HepG2 (cell line): ENCODE measurements at regions not wholly inside any gene's neighbourhood (a gene's known extent, or its start where the extent isn't known, plus 50 kb on each side); places are given as distances from the start of the nearest gene placed in this dataset.

Experiments
- ESRRA ChIP-seq: sonication (generic); formaldehyde crosslinking; IDR thresholded peaks from 2 replicates; pipeline ENCODE4 v1.5.1; 2020; ENCODE audit warnings: mild to moderate bottlenecking, low read depth, missing genetic modification reagents
- MXI1 ChIP-seq: IDR thresholded peaks from 3 replicates; pipeline ENCODE4 v1.6.1; 2012; ENCODE audit warnings: low read depth, low read length, inconsistent platforms, borderline replicate concordance
- RERE ChIP-seq: IDR thresholded peaks from 2 replicates; pipeline ENCODE4 v1.6.1; 2016; ENCODE audit warnings: low read depth, missing genetic modification reagents, missing compliant biosample characterization
- TF ChIP-seq, protein P1 (sequence below): sonication (generic); formaldehyde crosslinking; IDR thresholded peaks from 2 replicates; pipeline ENCODE4 v1.4.0; 2020; ENCODE audit warnings: missing genetic modification reagents
- TF ChIP-seq, protein P2 (sequence below): sonication (generic); formaldehyde crosslinking; IDR thresholded peaks from 2 replicates; pipeline ENCODE4 v1.4.0; 2020; ENCODE audit warnings: missing genetic modification reagents

GRCh38 chr12:40616383-40616915, 75.8 kb upstream of the CNTN1 start:
- no peak for TF ChIP-seq MXI1
- TF ChIP-seq, protein P1, sequence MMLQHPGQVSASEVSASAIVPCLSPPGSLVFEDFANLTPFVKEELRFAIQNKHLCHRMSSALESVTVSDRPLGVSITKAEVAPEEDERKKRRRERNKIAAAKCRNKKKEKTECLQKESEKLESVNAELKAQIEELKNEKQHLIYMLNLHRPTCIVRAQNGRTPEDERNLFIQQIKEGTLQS (CRISPR knock-in tag) = no peak
- TF ChIP-seq, protein P2, sequence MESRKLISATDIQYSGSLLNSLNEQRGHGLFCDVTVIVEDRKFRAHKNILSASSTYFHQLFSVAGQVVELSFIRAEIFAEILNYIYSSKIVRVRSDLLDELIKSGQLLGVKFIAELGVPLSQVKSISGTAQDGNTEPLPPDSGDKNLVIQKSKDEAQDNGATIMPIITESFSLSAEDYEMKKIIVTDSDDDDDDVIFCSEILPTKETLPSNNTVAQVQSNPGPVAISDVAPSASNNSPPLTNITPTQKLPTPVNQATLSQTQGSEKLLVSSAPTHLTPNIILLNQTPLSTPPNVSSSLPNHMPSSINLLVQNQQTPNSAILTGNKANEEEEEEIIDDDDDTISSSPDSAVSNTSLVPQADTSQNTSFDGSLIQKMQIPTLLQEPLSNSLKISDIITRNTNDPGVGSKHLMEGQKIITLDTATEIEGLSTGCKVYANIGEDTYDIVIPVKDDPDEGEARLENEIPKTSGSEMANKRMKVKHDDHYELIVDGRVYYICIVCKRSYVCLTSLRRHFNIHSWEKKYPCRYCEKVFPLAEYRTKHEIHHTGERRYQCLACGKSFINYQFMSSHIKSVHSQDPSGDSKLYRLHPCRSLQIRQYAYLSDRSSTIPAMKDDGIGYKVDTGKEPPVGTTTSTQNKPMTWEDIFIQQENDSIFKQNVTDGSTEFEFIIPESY (CRISPR knock-in tag) = no peak
- no peak for TF ChIP-seq RERE
- no peak for TF ChIP-seq ESRRA (CRISPR knock-in tag)
